Head of caudate nucleus (tissue), 42 donors: ENCODE measurements at regions not wholly inside any gene's neighbourhood (a gene's known extent, or its start where the extent isn't known, plus 50 kb on each side); places are given as distances from the start of the nearest gene placed in this dataset.
A peak's percentile ranks its signal among the peaks of the same experiment; 100 is the strongest.
"Not testable (repeated sequence)": the region's sequence is repeated elsewhere in the genome, so short reads cannot be mapped to it uniquely, and the experiment has no call there.

Experiments
- DNase-seq, 42 donors: peaks; one replicate each; pipeline versions ENCODE4 v3.0.0 to v3.0.0-alpha.2; 2020 to 2021; ENCODE audit warnings: mixed read lengths in 7 of 42
- intact Hi-C: fragments of 100-400 bp; cut with DNase I; formaldehyde crosslinking; loops from one replicate; pipeline ENCODE4 v1.15.0; 2022

- DNase-seq: no peak
- intact Hi-C loops: no loop called here
Measured at GRCh38 chr16:54985156-54985555, 54.5 kb downstream of the IRX5 start.

GRCh38 chr16:54985668-54986067 is 55.0 kb downstream of the IRX5 start:
- intact Hi-C loops: no loop called here
- no peak for DNase-seq

- DNase-seq: peak in 20 of 42 donors; percentile 12 to 60 (median 30)
- intact Hi-C loops: no loop called here
Measured at GRCh38 chr16:54986409-54986808, 55.7 kb downstream of the IRX5 start.

GRCh38 chr16:54987081-54987480 is 56.4 kb downstream of the IRX5 start:
- intact Hi-C loops: no loop called here
- DNase-seq: peak; percentile 52 to 90 (median 76)

- intact Hi-C loops: no loop called here
- DNase-seq: no peak
Measured at GRCh38 chr16:54991525-54991924, 60.9 kb downstream of the IRX5 start.

- intact Hi-C loops, DNase-seq: not testable (repeated sequence)
Measured at GRCh38 chr16:54991946-54992345, 61.3 kb downstream of the IRX5 start.

GRCh38 chr16:54993106-54993895 is 62.6 kb downstream of the IRX5 start:
- intact Hi-C loops: no loop called here
- no peak for DNase-seq

- intact Hi-C loops: no loop called here
- no peak for DNase-seq
Measured at GRCh38 chr16:54996186-54996585, 65.5 kb downstream of the IRX5 start.

- intact Hi-C loops: no loop called here
- DNase-seq: no peak
Measured at GRCh38 chr16:54998834-54999233, 68.2 kb downstream of the IRX5 start.

GRCh38 chr16:54999481-54999880 is 68.8 kb downstream of the IRX5 start:
- no peak for DNase-seq
- intact Hi-C loops: no loop called here

GRCh38 chr16:55000595-55000994 is 69.9 kb downstream of the IRX5 start:
- intact Hi-C loops: no loop called here

GRCh38 chr16:55001931-55002330 is 71.3 kb downstream of the IRX5 start:
- intact Hi-C loops: no loop called here
- DNase-seq: no peak

More at GRCh38 chr16:55000595-55000994, 69.9 kb downstream of the IRX5 start:
- DNase-seq: peak in 1 of 42 donors; percentile 18

GRCh38 chr16:55002419-55002818 is 71.8 kb downstream of the IRX5 start:
- intact Hi-C loops: no loop called here
- no peak for DNase-seq

- peak in 1 of 42 donors; percentile 10 for DNase-seq
- intact Hi-C loops: no loop called here
Measured at GRCh38 chr16:55003306-55003705, 72.6 kb downstream of the IRX5 start.

GRCh38 chr16:55003916-55004315 is 73.3 kb downstream of the IRX5 start:
- intact Hi-C loops: no loop called here
- peak in 6 of 42 donors; percentile 7 to 49 (median 39) for DNase-seq

- peak in 1 of 42 donors; percentile 33 for DNase-seq
- intact Hi-C loops: no loop called here
Measured at GRCh38 chr16:55007504-55007903, 76.8 kb downstream of the IRX5 start.

GRCh38 chr16:55008836-55009510 is 78.3 kb downstream of the IRX5 start:
- intact Hi-C loops: no loop called here
- DNase-seq: peak in 1 of 42 donors; percentile 24

- intact Hi-C loops: no loop called here
- DNase-seq: no peak
Measured at GRCh38 chr16:55009581-55009980, 78.9 kb downstream of the IRX5 start.

GRCh38 chr16:55010492-55011160 is 80.0 kb downstream of the IRX5 start:
- no peak for DNase-seq
- intact Hi-C loops: no loop called here

GRCh38 chr16:55012362-55012761 is 81.7 kb downstream of the IRX5 start:
- no peak for DNase-seq
- intact Hi-C loops: no loop called here
